Stimulated activated memory B cell treated with anti-CD40 and anti-IgM and Interleukin-4, amounts not matched to agents 10 μg/mL and 1 μg/mL and 100 μg/mL, for 72 hours (primary cell): ENCODE measurements at regions not wholly inside any gene's neighbourhood (a gene's known extent, or its start where the extent isn't known, plus 50 kb on each side); places are given as distances from the start of the nearest gene placed in this dataset.
"Not testable (repeated sequence)": the region's sequence is repeated elsewhere in the genome, so short reads cannot be mapped to it uniquely, and the experiment has no call there.

Experiments
- ATAC-seq: fragments of 150-1000 bp; cut with Tn5 transposase; 2 replicates; pipeline ENCODE4 v1.10.0; 2021
- H3K27ac Mint-ChIP-seq: one replicate; pipeline ENCODE4 v1.8.0; 2022; ENCODE audit warnings: mild to moderate bottlenecking, mixed read lengths
- H3K27me3 Mint-ChIP-seq: one replicate; pipeline ENCODE4 v1.8.0; 2022; ENCODE audit warnings: mixed read lengths
- H3K36me3 Mint-ChIP-seq: one replicate; pipeline ENCODE4 v1.8.0; 2022; ENCODE audit warnings: mixed read lengths
- H3K4me1 Mint-ChIP-seq: one replicate; pipeline ENCODE4 v1.8.0; 2022; ENCODE audit warnings: mixed read lengths
- H3K4me3 Mint-ChIP-seq: one replicate; pipeline ENCODE4 v1.8.0; 2022; ENCODE audit warnings: mild to moderate bottlenecking, moderate library complexity, mixed read lengths
- H3K9me3 Mint-ChIP-seq: one replicate; pipeline ENCODE4 v1.8.0; 2022; ENCODE audit warnings: mixed read lengths

- no peak for ATAC-seq
- H3K27ac Mint-ChIP-seq, result no peak overlapping the region
- no peak overlapping the region for H3K4me3 Mint-ChIP-seq
- no peaks in the 10 kb centered on the region for H3K36me3 Mint-ChIP-seq
- no peaks in the 10 kb centered on the region for H3K27me3 Mint-ChIP-seq
- no peaks in the 10 kb centered on the region for H3K4me1 Mint-ChIP-seq
- H3K9me3 Mint-ChIP-seq, result no peaks in the 10 kb centered on the region
Observed at GRCh38 chrX:46016296-46016695, 528.9 kb downstream of the ZNF674 start.

- Mint-ChIP-seq H3K36me3 (no peaks in the 10 kb centered on the region), H3K9me3 (no peaks in the 10 kb centered on the region), H3K4me1 (no peaks in the 10 kb centered on the region), H3K27me3 (no peaks in the 10 kb centered on the region), H3K4me3 (no peak overlapping the region), H3K27ac (no peak overlapping the region)
- no peak for ATAC-seq
Observed at GRCh38 chrX:46015653-46016052, 529.6 kb downstream of the ZNF674 start.

DNA sequence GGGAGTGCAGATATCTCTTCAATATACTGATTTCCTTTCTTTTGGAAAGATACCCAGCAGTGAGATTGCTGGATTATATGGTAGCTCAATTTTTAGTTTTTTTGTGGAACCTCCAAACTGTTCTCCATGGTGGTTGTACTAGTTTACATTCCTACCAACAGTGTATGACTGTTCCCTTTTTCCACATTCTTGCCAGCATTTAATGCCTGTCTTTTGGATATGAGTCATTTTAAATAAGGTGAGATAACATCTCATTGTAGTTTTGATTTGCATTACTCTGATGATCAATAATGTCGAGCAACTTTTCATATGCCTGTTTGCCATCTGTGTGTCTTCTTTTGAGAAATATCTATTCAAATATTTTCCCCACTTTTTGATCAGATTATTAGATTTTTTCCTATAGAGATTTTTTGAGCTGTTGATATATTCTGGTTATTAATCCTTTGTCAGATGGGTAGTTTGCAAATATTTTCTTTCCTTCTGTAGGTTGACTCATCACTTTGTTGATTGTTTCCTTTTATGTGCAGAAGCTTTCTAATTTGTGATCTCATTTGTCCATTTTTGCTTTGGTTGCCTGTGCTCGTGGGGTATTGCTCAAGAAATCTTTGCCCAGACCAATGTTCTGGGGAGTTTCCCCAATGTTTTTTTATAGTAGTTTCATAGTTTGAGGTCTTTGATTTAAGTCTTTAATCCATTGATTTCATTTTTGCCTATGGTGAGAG, 552.7 kb downstream of the ZNF674 start:
- ATAC-seq, result no peak
- H3K4me1 Mint-ChIP-seq, result no peaks in the 10 kb centered on the region

GRCh38 chrX:45986971-45987370, 558.2 kb downstream of the ZNF674 start:
- Mint-ChIP-seq H3K36me3 (no peaks in the 10 kb centered on the region), H3K9me3 (peaks cover 3% of the 10 kb centered on the region), H3K4me3 (no peak overlapping the region), H3K27me3 (no peaks in the 10 kb centered on the region), H3K27ac (no peak overlapping the region), H3K4me1 (no peaks in the 10 kb centered on the region)
- no peak for ATAC-seq

More for the DNA sequence above, 552.7 kb downstream of the ZNF674 start:
- no peak overlapping the region for H3K27ac Mint-ChIP-seq
- H3K9me3 Mint-ChIP-seq, result no peaks in the 10 kb centered on the region
- H3K4me3 Mint-ChIP-seq, result no peak overlapping the region
- no peaks in the 10 kb centered on the region for H3K27me3 Mint-ChIP-seq
- H3K36me3 Mint-ChIP-seq, result no peaks in the 10 kb centered on the region

DNA sequence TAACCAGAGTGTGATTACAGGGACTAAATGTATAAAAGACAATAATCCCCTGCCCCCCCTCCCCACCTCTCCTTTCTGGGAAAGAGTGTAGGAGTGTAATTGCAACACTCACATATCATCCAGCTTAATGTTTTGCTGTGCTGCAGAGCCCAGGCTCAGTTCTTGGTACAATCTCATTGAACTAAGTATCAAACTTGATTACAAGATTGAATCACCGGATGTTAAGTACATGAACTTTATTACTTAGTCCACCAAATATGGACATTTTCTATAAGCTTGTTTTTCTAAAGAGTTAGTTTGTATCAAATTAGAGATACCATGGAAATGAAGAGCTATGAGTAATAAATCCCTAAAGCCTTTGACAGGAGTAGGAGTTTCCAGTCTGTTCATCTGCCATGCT, 559.1 kb downstream of the ZNF674 start:
- Mint-ChIP-seq H3K36me3 (no peaks in the 10 kb centered on the region), H3K27ac (no peak overlapping the region), H3K4me3 (no peak overlapping the region), H3K4me1 (no peaks in the 10 kb centered on the region), H3K9me3 (peaks cover 3% of the 10 kb centered on the region), H3K27me3 (no peaks in the 10 kb centered on the region)
- ATAC-seq, result no peak

DNA sequence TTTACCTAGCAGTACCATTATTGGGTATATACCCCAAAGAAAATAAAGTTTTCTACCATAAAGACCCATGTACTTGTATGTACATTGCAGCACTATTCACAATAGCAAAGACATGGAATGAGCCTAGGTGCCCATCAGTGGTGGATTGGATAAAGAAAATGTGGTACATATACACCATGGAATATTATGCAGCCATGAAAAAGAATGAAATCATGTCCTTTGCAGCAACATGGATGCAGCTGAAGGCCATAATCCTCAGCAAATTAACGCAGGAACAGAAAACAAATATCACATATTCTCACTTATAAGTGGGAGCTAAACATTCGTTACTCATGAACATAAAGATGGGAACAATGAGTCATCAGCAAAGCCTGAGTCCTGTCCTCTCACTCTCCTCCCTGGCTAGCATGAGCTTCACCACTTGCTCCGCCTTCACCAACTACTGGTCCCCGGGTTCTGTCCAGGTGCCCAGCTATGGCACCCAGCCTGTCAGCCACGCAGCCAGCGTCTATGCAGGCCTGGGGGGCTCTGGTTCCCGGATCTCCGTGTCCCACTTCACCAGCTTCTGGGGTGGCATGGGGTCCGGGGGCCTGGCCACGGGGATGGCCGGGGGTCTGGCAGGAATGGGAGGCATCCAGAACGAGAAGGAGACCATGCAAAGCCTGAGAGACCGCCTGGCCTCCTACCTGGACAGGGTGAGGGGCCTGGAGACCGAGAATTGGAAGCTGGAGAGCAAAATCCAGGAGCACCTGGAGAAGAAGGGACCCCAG, 562.1 kb downstream of the ZNF674 start:
- not testable (repeated sequence) for H3K4me1 Mint-ChIP-seq, H3K27ac Mint-ChIP-seq, H3K36me3 Mint-ChIP-seq, H3K27me3 Mint-ChIP-seq, H3K9me3 Mint-ChIP-seq, ATAC-seq, H3K4me3 Mint-ChIP-seq

- ATAC-seq, result no peak
- no peak overlapping the region for H3K4me3 Mint-ChIP-seq
- H3K4me1 Mint-ChIP-seq, result no peaks in the 10 kb centered on the region
- H3K36me3 Mint-ChIP-seq, result no peaks in the 10 kb centered on the region
- H3K27ac Mint-ChIP-seq, result no peak overlapping the region
- H3K9me3 Mint-ChIP-seq, result peaks cover 5% of the 10 kb centered on the region
- no peaks in the 10 kb centered on the region for H3K27me3 Mint-ChIP-seq
Observed at GRCh38 chrX:45980726-45981125, 564.5 kb downstream of the ZNF674 start.

DNA sequence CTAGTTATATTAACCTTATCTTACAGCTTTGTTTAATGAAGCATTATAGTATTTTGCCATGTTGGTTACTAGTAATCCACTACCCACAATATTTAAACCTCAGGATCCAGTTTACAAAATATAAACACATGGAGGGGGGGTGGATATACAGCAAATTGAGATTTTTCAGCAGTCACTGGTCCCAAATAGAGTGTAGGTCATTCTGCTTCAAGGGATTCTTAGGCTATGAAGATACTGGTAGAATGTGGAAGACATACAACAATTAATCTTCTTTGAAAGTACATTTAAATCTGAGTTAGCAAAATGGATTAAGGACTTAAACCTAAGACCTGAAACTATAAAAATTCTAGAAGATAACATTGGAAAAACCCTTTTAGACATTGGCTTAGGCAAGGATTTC, 569.6 kb downstream of the ZNF674 start:
- no peaks in the 10 kb centered on the region for H3K4me1 Mint-ChIP-seq

GRCh38 chrX:45972636-45973035, 572.6 kb downstream of the ZNF674 start:
- ATAC-seq, result no peak
- H3K4me1 Mint-ChIP-seq, result no peaks in the 10 kb centered on the region
- peaks cover 24% of the 10 kb centered on the region for H3K27me3 Mint-ChIP-seq

More for the DNA sequence above, 569.6 kb downstream of the ZNF674 start:
- Mint-ChIP-seq H3K9me3 (no peaks in the 10 kb centered on the region), H3K36me3 (no peaks in the 10 kb centered on the region), H3K4me3 (no peak overlapping the region), H3K27ac (no peak overlapping the region), H3K27me3 (peaks cover 20% of the 10 kb centered on the region)
- no peak for ATAC-seq

GRCh38 chrX:45959567-45959966, 585.7 kb downstream of the ZNF674 start:
- Mint-ChIP-seq H3K4me3 (no peak overlapping the region), H3K36me3 (no peaks in the 10 kb centered on the region), H3K9me3 (peaks cover 2% of the 10 kb centered on the region), H3K4me1 (no peaks in the 10 kb centered on the region), H3K27ac (no peak overlapping the region), H3K27me3 (no peaks in the 10 kb centered on the region)
- ATAC-seq, result no peak

More at GRCh38 chrX:45972636-45973035, 572.6 kb downstream of the ZNF674 start:
- no peaks in the 10 kb centered on the region for H3K36me3 Mint-ChIP-seq
- H3K9me3 Mint-ChIP-seq, result no peaks in the 10 kb centered on the region
- H3K27ac Mint-ChIP-seq, result no peak overlapping the region
- H3K4me3 Mint-ChIP-seq, result no peak overlapping the region

GRCh38 chrX:45956191-45956870, 588.9 kb downstream of the ZNF674 start:
- no peak for ATAC-seq
- H3K27ac Mint-ChIP-seq, result no peak overlapping the region
- no peaks in the 10 kb centered on the region for H3K27me3 Mint-ChIP-seq
- H3K4me1 Mint-ChIP-seq, result no peaks in the 10 kb centered on the region
- H3K36me3 Mint-ChIP-seq, result no peaks in the 10 kb centered on the region
- no peaks in the 10 kb centered on the region for H3K9me3 Mint-ChIP-seq
- H3K4me3 Mint-ChIP-seq, result no peak overlapping the region

GRCh38 chrX:45955661-45956060, 589.6 kb downstream of the ZNF674 start:
- no peaks in the 10 kb centered on the region for H3K9me3 Mint-ChIP-seq
- no peaks in the 10 kb centered on the region for H3K36me3 Mint-ChIP-seq
- no peak overlapping the region for H3K27ac Mint-ChIP-seq
- H3K27me3 Mint-ChIP-seq, result no peaks in the 10 kb centered on the region
- no peak overlapping the region for H3K4me3 Mint-ChIP-seq
- no peak for ATAC-seq
- H3K4me1 Mint-ChIP-seq, result no peaks in the 10 kb centered on the region

DNA sequence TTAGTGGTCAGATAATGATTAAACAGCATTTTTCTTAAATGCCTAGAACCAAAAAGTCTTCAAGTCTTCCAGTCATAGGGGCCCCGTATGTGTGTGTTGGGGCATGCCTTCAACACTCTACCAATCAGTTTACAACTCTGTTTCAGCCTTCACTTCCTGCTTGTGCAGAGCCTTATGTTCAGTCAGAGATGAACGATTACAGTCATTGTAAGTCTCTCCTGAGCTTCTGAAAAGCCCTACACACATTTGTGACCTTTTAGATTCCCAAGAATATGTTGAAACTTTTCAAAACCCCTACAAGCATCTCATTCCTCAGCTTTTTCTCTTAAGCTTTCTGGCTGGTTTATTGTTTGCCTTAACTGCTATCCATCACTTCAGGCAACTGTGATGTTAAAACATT, 591.2 kb downstream of the ZNF674 start:
- Mint-ChIP-seq H3K27ac (no peak overlapping the region), H3K4me3 (no peak overlapping the region), H3K27me3 (no peaks in the 10 kb centered on the region), H3K36me3 (no peaks in the 10 kb centered on the region), H3K9me3 (no peaks in the 10 kb centered on the region), H3K4me1 (no peaks in the 10 kb centered on the region)
- no peak for ATAC-seq

DNA sequence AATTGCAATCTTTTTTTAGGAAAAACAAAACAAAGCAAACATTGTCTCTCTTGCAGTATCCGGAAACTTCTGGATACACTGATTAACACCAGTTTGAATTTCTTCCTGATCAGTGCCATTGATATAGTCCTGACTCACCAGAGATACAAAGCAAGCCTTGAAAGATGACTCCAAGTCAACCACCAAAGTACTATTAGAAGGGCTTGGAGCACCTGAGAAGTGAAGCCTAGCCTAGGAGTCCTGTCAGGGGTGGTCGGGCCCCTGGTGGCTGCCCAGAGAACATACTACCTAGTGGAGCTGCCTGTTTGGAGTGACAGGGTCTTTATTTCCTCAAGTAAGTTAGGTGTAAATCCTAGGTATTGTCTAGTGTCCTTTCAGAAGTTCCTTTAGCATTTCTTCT, 593.2 kb downstream of the ZNF674 start:
- Mint-ChIP-seq H3K27ac (no peak overlapping the region), H3K4me1 (no peaks in the 10 kb centered on the region), H3K4me3 (no peak overlapping the region), H3K27me3 (no peaks in the 10 kb centered on the region), H3K9me3 (no peaks in the 10 kb centered on the region), H3K36me3 (no peaks in the 10 kb centered on the region)
- ATAC-seq, result no peak

GRCh38 chrX:45935408-45935807, 609.8 kb downstream of the ZNF674 start:
- H3K4me1 Mint-ChIP-seq, result no peaks in the 10 kb centered on the region
- H3K9me3 Mint-ChIP-seq, result no peaks in the 10 kb centered on the region
- H3K27me3 Mint-ChIP-seq, result no peaks in the 10 kb centered on the region
- no peak overlapping the region for H3K27ac Mint-ChIP-seq
- no peak for ATAC-seq
- no peaks in the 10 kb centered on the region for H3K36me3 Mint-ChIP-seq
- no peak overlapping the region for H3K4me3 Mint-ChIP-seq

- Mint-ChIP-seq H3K27ac (no peak overlapping the region), H3K4me3 (no peak overlapping the region), H3K9me3 (no peaks in the 10 kb centered on the region), H3K27me3 (peaks cover 10% of the 10 kb centered on the region), H3K4me1 (no peaks in the 10 kb centered on the region), H3K36me3 (no peaks in the 10 kb centered on the region)
- ATAC-seq, result no peak
Observed at GRCh38 chrX:45912316-45912715, 632.9 kb downstream of the ZNF674 start.
